ENCODE measurements at regions not wholly inside any gene's neighbourhood (a gene's known extent, or its start where the extent isn't known, plus 50 kb on each side); places are given as distances from the start of the nearest gene placed in this dataset.

- Mint-ChIP-seq H3K9me3 (no peaks in the 10 kb centered on the region), H3K27me3 (peaks cover 0 to 4% (median 0%) of the 10 kb centered on the region in 5 donors), H3K4me1 (no peaks in the 10 kb centered on the region), H3K4me3 (no peak overlapping the region), H3K36me3 (no peaks in the 10 kb centered on the region), H3K27ac (no peak overlapping the region)
- POLR2A ChIA-PET, result no interaction called here
- no peak for DNase-seq
- no peak for ATAC-seq
Observed at GRCh38 chr13:105426441-105426840, 1109.0 kb downstream of the EFNB2 start.

DNA sequence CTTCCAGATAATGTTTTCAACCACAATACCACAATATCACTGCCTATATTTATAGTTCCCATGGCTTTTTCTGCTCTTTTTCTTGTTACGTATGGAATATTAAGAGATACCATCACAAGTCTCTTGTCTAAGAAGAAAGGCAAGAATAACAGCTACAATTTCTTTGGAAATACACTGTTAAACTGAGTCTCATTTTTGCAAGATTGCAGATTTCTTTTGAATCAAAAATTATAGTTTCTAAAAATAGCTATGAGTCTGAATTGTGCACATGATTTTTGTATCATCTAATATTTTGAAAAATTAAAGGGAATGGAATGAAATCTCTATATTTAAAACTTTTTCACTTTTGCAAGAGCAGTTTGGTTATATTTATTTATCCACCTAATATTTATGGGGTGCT lies 1120.8 kb downstream of the EFNB2 start:
- no peak for ATAC-seq
- no peaks in the 10 kb centered on the region for H3K36me3 Mint-ChIP-seq
- H3K9me3 Mint-ChIP-seq, result peaks cover 0 to 4% (median 0%) of the 10 kb centered on the region in 9 donors
- DNase-seq, result no peak
- peaks cover 0 to 6% (median 2%) of the 10 kb centered on the region in 5 donors for H3K27me3 Mint-ChIP-seq
- no peak overlapping the region for H3K27ac Mint-ChIP-seq
- H3K4me3 Mint-ChIP-seq, result no peak overlapping the region
- POLR2A ChIA-PET, result no interaction called here
- no peaks in the 10 kb centered on the region for H3K4me1 Mint-ChIP-seq

DNA sequence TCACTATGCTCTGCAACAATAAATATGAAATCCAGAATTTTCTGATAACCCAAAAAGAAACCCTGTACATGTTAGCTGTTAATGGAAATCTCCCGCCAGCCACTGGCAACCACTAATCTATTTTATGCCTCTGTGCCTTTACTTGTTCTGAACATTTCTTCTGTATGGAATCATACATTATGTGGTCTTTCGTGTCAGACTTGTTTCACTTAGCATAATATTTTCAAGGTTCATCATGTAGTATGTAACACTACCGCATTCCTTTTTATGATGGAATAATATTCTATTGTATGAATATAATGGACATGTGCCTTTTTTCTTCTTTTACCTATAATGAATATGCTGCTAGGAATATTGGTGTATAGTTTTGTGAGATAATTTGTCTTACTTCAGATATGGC lies 1123.3 kb downstream of the EFNB2 start:
- Mint-ChIP-seq H3K9me3 (peaks cover 0 to 8% (median 0%) of the 10 kb centered on the region in 9 donors), H3K27me3 (peaks cover 0 to 4% (median 0%) of the 10 kb centered on the region in 5 donors), H3K27ac (no peak overlapping the region), H3K36me3 (no peaks in the 10 kb centered on the region), H3K4me3 (no peak overlapping the region), H3K4me1 (no peaks in the 10 kb centered on the region)
- no peak for DNase-seq
- POLR2A ChIA-PET, result no interaction called here
- ATAC-seq, result no peak

DNA sequence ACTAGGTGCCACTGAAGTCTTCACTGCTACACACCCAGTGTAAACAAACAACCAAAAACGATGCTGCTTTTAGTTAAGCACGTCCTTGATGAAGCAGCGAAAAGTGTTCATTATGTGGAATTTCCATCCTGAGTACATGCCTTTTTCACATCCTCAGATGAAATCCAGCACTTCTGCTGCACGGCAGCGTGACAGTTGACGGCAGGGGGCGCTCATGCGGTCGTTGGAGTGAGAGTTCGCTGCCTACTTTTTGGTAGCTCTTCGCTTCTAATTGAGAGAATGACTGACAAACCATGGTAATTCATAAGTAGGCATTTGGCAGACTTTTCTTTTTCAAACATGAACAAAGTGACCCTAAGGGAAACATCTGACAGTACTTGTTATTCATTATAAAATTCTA lies 1124.9 kb downstream of the EFNB2 start:
- H3K27ac Mint-ChIP-seq, result no peak overlapping the region
- DNase-seq (peak in 3 of 10 donors; percentile 5 to 22 (median 8)), ATAC-seq (no peak)
- H3K9me3 Mint-ChIP-seq, result peaks cover 0 to 8% (median 0%) of the 10 kb centered on the region in 9 donors
- no peaks in the 10 kb centered on the region for H3K36me3 Mint-ChIP-seq
- POLR2A ChIA-PET, result no interaction called here
- peak overlapping the region in 2 of 10 donors; percentile 7 to 34 for H3K4me3 Mint-ChIP-seq
- H3K27me3 Mint-ChIP-seq, result peaks cover 0 to 5% (median 0%) of the 10 kb centered on the region in 5 donors
- H3K4me1 Mint-ChIP-seq, result no peaks in the 10 kb centered on the region

- Mint-ChIP-seq H3K27me3 (peaks cover 0 to 7% (median 2%) of the 10 kb centered on the region in 5 donors), H3K27ac (no peak overlapping the region), H3K9me3 (peaks cover 0 to 8% (median 0%) of the 10 kb centered on the region in 9 donors), H3K36me3 (no peaks in the 10 kb centered on the region), H3K4me1 (no peaks in the 10 kb centered on the region), H3K4me3 (no peak overlapping the region)
- DNase-seq, result no peak
- ATAC-seq, result no peak
- POLR2A ChIA-PET, result no interaction called here
Observed at GRCh38 chr13:105406551-105406950, 1128.9 kb downstream of the EFNB2 start.

DNA sequence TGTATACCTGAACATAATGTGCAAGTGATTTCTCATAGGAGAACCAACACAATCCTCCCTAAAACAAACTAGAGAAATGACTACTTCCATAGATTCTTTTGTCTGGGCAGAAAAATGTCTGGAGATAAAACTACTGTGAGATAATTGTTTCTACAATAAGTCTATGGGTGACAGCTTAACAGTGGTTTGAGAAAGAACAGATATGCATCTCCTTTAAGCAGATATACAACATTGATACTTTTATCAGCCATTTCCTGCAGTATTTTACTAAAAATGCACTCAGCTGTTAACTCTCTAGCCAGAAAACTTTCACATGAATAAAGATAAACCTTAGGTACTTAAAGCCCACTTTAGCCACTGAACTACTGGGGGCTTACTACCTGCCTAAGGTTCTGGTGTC lies 1132.4 kb downstream of the EFNB2 start:
- POLR2A ChIA-PET, result no interaction called here
- no peak for DNase-seq
- no peaks in the 10 kb centered on the region for H3K36me3 Mint-ChIP-seq
- no peaks in the 10 kb centered on the region for H3K4me1 Mint-ChIP-seq
- no peak for ATAC-seq
- no peak overlapping the region for H3K4me3 Mint-ChIP-seq
- H3K27me3 Mint-ChIP-seq, result peaks cover 0 to 7% (median 0%) of the 10 kb centered on the region in 5 donors
- peaks cover 0 to 2% (median 0%) of the 10 kb centered on the region in 9 donors for H3K9me3 Mint-ChIP-seq
- no peak overlapping the region for H3K27ac Mint-ChIP-seq

- Mint-ChIP-seq H3K36me3 (no peaks in the 10 kb centered on the region), H3K27me3 (peaks cover 0 to 1% (median 0%) of the 10 kb centered on the region in 5 donors)
- POLR2A ChIA-PET, result no interaction called here
Observed at GRCh38 chr13:105395041-105395440, 1140.4 kb downstream of the EFNB2 start.

GRCh38 chr13:105389373-105389772 lies 1146.1 kb downstream of the EFNB2 start:
- POLR2A ChIA-PET, result no interaction called here
- Mint-ChIP-seq H3K4me1 (no peaks in the 10 kb centered on the region), H3K4me3 (no peak overlapping the region), H3K9me3 (no peaks in the 10 kb centered on the region), H3K27ac (no peak overlapping the region), H3K36me3 (no peaks in the 10 kb centered on the region), H3K27me3 (peaks cover 0 to 1% (median 0%) of the 10 kb centered on the region in 5 donors)
- DNase-seq (no peak), ATAC-seq (no peak)

More at GRCh38 chr13:105395041-105395440, 1140.4 kb downstream of the EFNB2 start:
- no peak for DNase-seq
- Mint-ChIP-seq H3K4me3 (no peak overlapping the region), H3K4me1 (no peaks in the 10 kb centered on the region), H3K27ac (no peak overlapping the region), H3K9me3 (peaks cover 0 to 2% (median 0%) of the 10 kb centered on the region in 9 donors)
- no peak for ATAC-seq

DNA sequence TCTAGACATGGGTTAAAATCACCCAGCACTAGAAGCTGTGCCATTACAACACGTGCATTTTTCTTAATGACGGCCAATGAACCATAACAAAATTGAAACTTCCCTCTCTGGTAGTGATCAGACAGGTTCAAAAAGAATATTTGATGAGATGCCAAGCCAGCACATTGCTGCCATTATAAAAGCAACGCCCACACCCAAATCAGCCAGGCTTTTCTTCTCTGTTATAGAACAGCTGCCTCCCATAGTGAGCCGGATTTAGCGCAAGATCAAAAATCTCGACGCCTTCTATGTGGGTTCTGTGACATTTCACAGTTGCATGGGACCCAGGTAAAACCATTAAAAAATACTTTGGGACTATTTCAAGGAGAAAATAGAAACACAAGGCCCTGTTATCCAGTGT lies 1158.0 kb downstream of the EFNB2 start:
- no peaks in the 10 kb centered on the region for H3K4me1 Mint-ChIP-seq
- no peak for DNase-seq
- POLR2A ChIA-PET, result no interaction called here
- H3K9me3 Mint-ChIP-seq, result peaks cover 0 to 4% (median 0%) of the 10 kb centered on the region in 9 donors
- H3K27ac Mint-ChIP-seq, result no peak overlapping the region
- H3K4me3 Mint-ChIP-seq, result no peak overlapping the region
- no peaks in the 10 kb centered on the region for H3K36me3 Mint-ChIP-seq
- H3K27me3 Mint-ChIP-seq, result no peaks in the 10 kb centered on the region
- no peak for ATAC-seq

DNA sequence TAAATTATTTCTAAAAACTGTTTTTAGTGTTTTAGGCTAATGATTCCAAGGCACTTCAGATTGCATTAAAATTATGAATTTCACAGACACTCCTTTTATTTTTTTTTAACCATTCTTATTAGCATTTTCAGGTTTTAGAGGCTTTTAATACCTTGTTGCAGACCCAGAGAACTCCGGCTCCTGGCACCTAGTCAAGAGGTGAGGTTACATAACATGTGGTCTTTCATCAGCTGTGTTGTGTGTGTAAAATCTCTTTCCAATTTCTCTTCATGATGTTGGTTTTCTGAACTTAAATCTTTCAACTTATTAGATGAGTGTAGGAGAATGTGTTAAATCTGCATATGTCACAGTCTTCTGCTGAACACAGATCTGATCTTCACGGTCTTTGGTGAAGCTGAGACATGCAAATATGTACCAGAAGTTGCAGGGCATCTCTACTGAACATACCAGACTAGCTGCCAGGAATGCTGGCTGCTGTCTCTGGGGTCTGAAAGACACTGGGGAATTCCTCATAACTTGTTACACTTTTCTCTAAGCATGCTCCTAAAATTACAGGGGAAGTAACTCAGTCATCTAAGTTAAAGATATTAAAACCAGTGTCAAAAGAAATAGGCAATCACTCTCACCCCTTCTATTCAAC lies 1165.3 kb downstream of the EFNB2 start:
- peak overlapping the region in 1 of 10 donors; percentile 27 for H3K4me3 Mint-ChIP-seq
- POLR2A ChIA-PET, result no interaction called here
- H3K27ac Mint-ChIP-seq, result no peak overlapping the region
- H3K9me3 Mint-ChIP-seq, result peaks cover 0 to 2% (median 0%) of the 10 kb centered on the region in 9 donors
- DNase-seq (no peak), ATAC-seq (no peak)
- H3K4me1 Mint-ChIP-seq, result no peaks in the 10 kb centered on the region
- peaks cover 0 to 2% (median 0%) of the 10 kb centered on the region in 3 donors for H3K36me3 Mint-ChIP-seq
- H3K27me3 Mint-ChIP-seq, result peaks cover 0 to 11% (median 2%) of the 10 kb centered on the region in 5 donors

GRCh38 chr13:105368781-105369180 lies 1166.7 kb downstream of the EFNB2 start:
- Mint-ChIP-seq H3K36me3 (peaks cover 0 to 2% (median 0%) of the 10 kb centered on the region in 3 donors), H3K27ac (peak overlapping the region in 1 of 10 donors; percentile 15), H3K4me3 (no peak overlapping the region), H3K9me3 (peaks cover 0 to 2% (median 0%) of the 10 kb centered on the region in 9 donors), H3K4me1 (peaks cover 1 to 3% (median 2%) of the 10 kb centered on the region in 4 donors), H3K27me3 (peaks cover 0 to 11% (median 2%) of the 10 kb centered on the region in 5 donors)
- DNase-seq, result no peak
- POLR2A ChIA-PET, result no interaction called here
- no peak for ATAC-seq

DNA sequence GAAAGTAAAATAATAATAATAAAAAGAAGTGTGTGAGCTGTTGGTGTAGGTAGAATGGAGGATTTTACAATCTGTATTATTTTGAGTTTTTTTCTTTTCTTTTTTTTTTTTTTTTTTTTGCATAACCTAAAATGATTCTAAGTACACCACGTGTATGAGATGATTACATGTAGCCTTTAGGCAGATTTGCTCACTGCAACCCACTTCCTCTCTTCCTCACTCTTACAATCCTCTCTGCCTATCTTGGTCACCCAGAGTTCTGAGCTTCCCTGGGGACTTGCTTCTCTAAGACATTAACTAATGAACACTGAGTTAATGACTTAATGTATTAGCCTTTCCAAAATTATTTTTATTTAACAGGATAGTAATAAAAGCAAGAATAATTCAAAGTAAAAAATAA lies 1169.6 kb downstream of the EFNB2 start:
- DNase-seq (no peak), ATAC-seq (no peak)
- Mint-ChIP-seq H3K27ac (no peak overlapping the region), H3K9me3 (no peaks in the 10 kb centered on the region), H3K4me3 (no peak overlapping the region), H3K27me3 (peaks cover 0 to 11% (median 0%) of the 10 kb centered on the region in 5 donors), H3K36me3 (no peaks in the 10 kb centered on the region), H3K4me1 (peaks cover 1 to 8% (median 2%) of the 10 kb centered on the region in 4 donors)
- POLR2A ChIA-PET, result no interaction called here

- no peak for ATAC-seq
- Mint-ChIP-seq H3K4me1 (peaks cover 1 to 8% (median 2%) of the 10 kb centered on the region in 4 donors), H3K4me3 (no peak overlapping the region), H3K36me3 (no peaks in the 10 kb centered on the region), H3K27me3 (peaks cover 0 to 11% (median 0%) of the 10 kb centered on the region in 5 donors), H3K9me3 (no peaks in the 10 kb centered on the region), H3K27ac (no peak overlapping the region)
- POLR2A ChIA-PET, result no interaction called here
- no peak for DNase-seq
Observed at GRCh38 chr13:105365021-105365550, 1170.4 kb downstream of the EFNB2 start.

Measured in naive thymus-derived CD8-positive, alpha-beta T cell (primary cell).